ENCODE measurements at regions not wholly inside any gene's neighbourhood (a gene's known extent, or its start where the extent isn't known, plus 50 kb on each side); places are given as distances from the start of the nearest gene placed in this dataset.

GRCh38 chr5:24364711-24365110, 280.1 kb downstream of the CDH10 start:
- no peak for DNase-seq (ENCODE audit: low read depth)
- no peak overlapping the region for H3K4me3 ChIP-seq (ENCODE audit: low read depth, low read length)
- TF ChIP-seq CTCF (IDR thresholded peaks at IDR 0.05; ENCODE audit: low read depth, low read length) (no peak), MAX (IDR thresholded peaks at IDR 0.05; ENCODE audit: low read depth, low read length) (no peak), POLR2A (IDR thresholded peaks at IDR 0.05; ENCODE audit: extremely low read depth, insufficient read length) (no peak), MYC (IDR thresholded peaks at IDR 0.05; ENCODE audit: low read depth, low read length) (no peak)

- no peak overlapping the region for H3K4me3 ChIP-seq (ENCODE audit: low read depth, low read length)
- DNase-seq (ENCODE audit: low read depth) = no peak
- TF ChIP-seq MAX (IDR thresholded peaks at IDR 0.05; ENCODE audit: low read depth, low read length) = no peak
- no peak for TF ChIP-seq MYC (IDR thresholded peaks at IDR 0.05; ENCODE audit: low read depth, low read length)
- TF ChIP-seq POLR2A (IDR thresholded peaks at IDR 0.05; ENCODE audit: extremely low read depth, insufficient read length) = no peak
- no peak for TF ChIP-seq CTCF (IDR thresholded peaks at IDR 0.05; ENCODE audit: low read depth, low read length)
Observed at GRCh38 chr5:24365406-24365805, 279.4 kb downstream of the CDH10 start.

GRCh38 chr5:24367216-24367615, 277.6 kb downstream of the CDH10 start:
- H3K4me3 ChIP-seq (ENCODE audit: low read depth, low read length) = no peak overlapping the region
- DNase-seq (ENCODE audit: low read depth) = no peak
- no peak for TF ChIP-seq MYC (IDR thresholded peaks at IDR 0.05; ENCODE audit: low read depth, low read length)
- TF ChIP-seq CTCF (IDR thresholded peaks at IDR 0.05; ENCODE audit: low read depth, low read length) = no peak
- no peak for TF ChIP-seq POLR2A (IDR thresholded peaks at IDR 0.05; ENCODE audit: extremely low read depth, insufficient read length)
- TF ChIP-seq MAX (IDR thresholded peaks at IDR 0.05; ENCODE audit: low read depth, low read length) = no peak

GRCh38 chr5:24368115-24368514, 276.7 kb downstream of the CDH10 start:
- TF ChIP-seq MYC (IDR thresholded peaks at IDR 0.05; ENCODE audit: low read depth, low read length) = no peak
- no peak for TF ChIP-seq CTCF (IDR thresholded peaks at IDR 0.05; ENCODE audit: low read depth, low read length)
- TF ChIP-seq MAX (IDR thresholded peaks at IDR 0.05; ENCODE audit: low read depth, low read length) = no peak
- TF ChIP-seq POLR2A (IDR thresholded peaks at IDR 0.05; ENCODE audit: extremely low read depth, insufficient read length) = no peak
- no peak overlapping the region for H3K4me3 ChIP-seq (ENCODE audit: low read depth, low read length)
- DNase-seq (ENCODE audit: low read depth) = no peak

- no peak overlapping the region for H3K4me3 ChIP-seq (ENCODE audit: low read depth, low read length)
- TF ChIP-seq MYC (IDR thresholded peaks at IDR 0.05; ENCODE audit: low read depth, low read length) (no peak), POLR2A (IDR thresholded peaks at IDR 0.05; ENCODE audit: extremely low read depth, insufficient read length) (no peak), CTCF (IDR thresholded peaks at IDR 0.05; ENCODE audit: low read depth, low read length) (no peak), MAX (IDR thresholded peaks at IDR 0.05; ENCODE audit: low read depth, low read length) (no peak)
- no peak for DNase-seq (ENCODE audit: low read depth)
Observed at GRCh38 chr5:24376210-24376609, 268.6 kb downstream of the CDH10 start.

GRCh38 chr5:24376616-24377015, 268.2 kb downstream of the CDH10 start:
- TF ChIP-seq POLR2A (IDR thresholded peaks at IDR 0.05; ENCODE audit: extremely low read depth, insufficient read length) = no peak
- no peak for TF ChIP-seq MAX (IDR thresholded peaks at IDR 0.05; ENCODE audit: low read depth, low read length)
- no peak for TF ChIP-seq MYC (IDR thresholded peaks at IDR 0.05; ENCODE audit: low read depth, low read length)
- TF ChIP-seq CTCF (IDR thresholded peaks at IDR 0.05; ENCODE audit: low read depth, low read length) = no peak
- no peak for DNase-seq (ENCODE audit: low read depth)
- no peak overlapping the region for H3K4me3 ChIP-seq (ENCODE audit: low read depth, low read length)
